NCI-H510A treated with DMSO at 0.1 percent for 48 hours (cell line): ENCODE measurements at regions not wholly inside any gene's neighbourhood (a gene's known extent, or its start where the extent isn't known, plus 50 kb on each side); places are given as distances from the start of the nearest gene placed in this dataset.

Experiments
- DNase-seq: peaks from one replicate; lab custom pipeline; 2025; lab: John Stamatoyannopoulos, UW

GRCh38 chr5:57705769-57706168, 223.2 kb upstream of the ACTBL2 start:
- DNase-seq: no peak

- DNase-seq: no peak
Measured at GRCh38 chr5:57703721-57704120, 221.1 kb upstream of the ACTBL2 start.

- DNase-seq: no peak
Measured at GRCh38 chr5:57700484-57700883, 217.9 kb upstream of the ACTBL2 start.

GRCh38 chr5:57700072-57700471, 217.5 kb upstream of the ACTBL2 start:
- DNase-seq: no peak

- DNase-seq: peak; percentile 39
Measured at GRCh38 chr5:57698802-57699201, 216.2 kb upstream of the ACTBL2 start.

- DNase-seq: no peak
Measured at GRCh38 chr5:57698086-57698485, 215.5 kb upstream of the ACTBL2 start.

GRCh38 chr5:57696825-57697570, 214.4 kb upstream of the ACTBL2 start:
- no peak for DNase-seq

GRCh38 chr5:57696389-57696769, 213.8 kb upstream of the ACTBL2 start:
- DNase-seq: no peak

GRCh38 chr5:57695706-57696388, 213.2 kb upstream of the ACTBL2 start:
- DNase-seq: no peak

GRCh38 chr5:57695179-57695578, 212.6 kb upstream of the ACTBL2 start:
- DNase-seq: no peak

GRCh38 chr5:57693488-57694305, 211.1 kb upstream of the ACTBL2 start:
- DNase-seq: no peak

GRCh38 chr5:57692582-57693487, 210.2 kb upstream of the ACTBL2 start:
- no peak for DNase-seq

- no peak for DNase-seq
Measured at GRCh38 chr5:57690724-57691123, 208.1 kb upstream of the ACTBL2 start.

- DNase-seq: no peak
Measured at GRCh38 chr5:57687596-57687995, 205.0 kb upstream of the ACTBL2 start.

- no peak for DNase-seq
Measured at GRCh38 chr5:57685516-57686255, 203.1 kb upstream of the ACTBL2 start.

GRCh38 chr5:57684299-57684702, 201.7 kb upstream of the ACTBL2 start:
- DNase-seq: no peak

- DNase-seq: no peak
Measured at GRCh38 chr5:57683036-57683630, 200.5 kb upstream of the ACTBL2 start.

- no peak for DNase-seq
Measured at GRCh38 chr5:57681942-57682341, 199.3 kb upstream of the ACTBL2 start.

- no peak for DNase-seq
Measured at GRCh38 chr5:57680686-57681085, 198.1 kb upstream of the ACTBL2 start.

- DNase-seq: no peak
Measured at GRCh38 chr5:57677235-57677634, 194.6 kb upstream of the ACTBL2 start.
